HEK293T (cell line): ENCODE measurements at regions not wholly inside any gene's neighbourhood (a gene's known extent, or its start where the extent isn't known, plus 50 kb on each side); places are given as distances from the start of the nearest gene placed in this dataset.

Experiments used
- BHLHE40 ChIP-seq: fragments of 450-650 bp; IDR thresholded peaks from 2 replicates; pipeline ENCODE4 v1.6.1; 2016; ENCODE audit warnings: mild to moderate bottlenecking, moderate library complexity, borderline replicate concordance
- FOXK2 ChIP-seq: fragments of 450-650 bp; IDR thresholded peaks from 2 replicates; pipeline ENCODE4 v1.6.1; 2016; ENCODE audit warnings: mild to moderate bottlenecking
- FOXM1 ChIP-seq: fragments of 450-650 bp; IDR thresholded peaks from 2 replicates; pipeline ENCODE4 v1.6.1; 2017; ENCODE audit warnings: mild to moderate bottlenecking, borderline replicate concordance
- LEF1 ChIP-seq: fragments of 450-650 bp; IDR thresholded peaks from 2 replicates; pipeline ENCODE4 v1.6.1; 2017; ENCODE audit warnings: mild to moderate bottlenecking, borderline replicate concordance
- NFRKB ChIP-seq: fragments of 450-650 bp; IDR thresholded peaks from 2 replicates; pipeline ENCODE4 v1.6.1; 2016; ENCODE audit warnings: mild to moderate bottlenecking, moderate library complexity
- SUZ12 ChIP-seq: fragments of 450-650 bp; IDR thresholded peaks from 2 replicates; pipeline ENCODE4 v1.6.1; 2016; ENCODE audit warnings: mild to moderate bottlenecking
- TARDBP ChIP-seq: fragments of 450-650 bp; IDR thresholded peaks from 2 replicates; pipeline ENCODE4 v1.6.1; 2016
- TF ChIP-seq, protein P1 (sequence below): fragments of 450-650 bp; IDR thresholded peaks from 2 replicates; pipeline ENCODE4 v1.6.1; 2016

DNA sequence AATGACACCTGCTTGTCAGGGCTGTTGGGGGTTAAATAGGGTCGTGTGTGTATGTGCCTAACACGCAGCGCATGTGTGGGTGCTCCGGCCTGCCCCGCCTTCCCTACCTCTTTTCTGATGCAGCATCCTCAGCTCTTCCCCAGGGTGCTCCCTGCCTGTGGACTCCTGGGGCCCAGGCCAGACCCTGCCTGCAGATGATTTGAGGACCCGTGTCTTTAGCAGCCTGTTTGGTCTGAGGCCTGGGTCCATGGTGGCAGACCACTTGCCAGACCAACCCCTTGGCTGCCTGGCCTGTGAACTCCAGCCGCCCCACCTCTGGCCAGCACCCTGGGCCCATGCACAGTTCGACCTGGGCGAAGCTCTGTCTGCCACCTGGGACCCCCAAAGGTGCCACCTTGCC, 57.0 kb upstream of the SIM2 start:
- TF ChIP-seq BHLHE40 (no peak), TARDBP (no peak), LEF1 (no peak), FOXM1 (no peak), SUZ12 (no peak), NFRKB (no peak), FOXK2 (no peak)
- TF ChIP-seq, protein P1, sequence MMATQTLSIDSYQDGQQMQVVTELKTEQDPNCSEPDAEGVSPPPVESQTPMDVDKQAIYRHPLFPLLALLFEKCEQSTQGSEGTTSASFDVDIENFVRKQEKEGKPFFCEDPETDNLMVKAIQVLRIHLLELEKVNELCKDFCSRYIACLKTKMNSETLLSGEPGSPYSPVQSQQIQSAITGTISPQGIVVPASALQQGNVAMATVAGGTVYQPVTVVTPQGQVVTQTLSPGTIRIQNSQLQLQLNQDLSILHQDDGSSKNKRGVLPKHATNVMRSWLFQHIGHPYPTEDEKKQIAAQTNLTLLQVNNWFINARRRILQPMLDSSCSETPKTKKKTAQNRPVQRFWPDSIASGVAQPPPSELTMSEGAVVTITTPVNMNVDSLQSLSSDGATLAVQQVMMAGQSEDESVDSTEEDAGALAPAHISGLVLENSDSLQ, result no peak
